ENCODE measurements at regions not wholly inside any gene's neighbourhood (a gene's known extent, or its start where the extent isn't known, plus 50 kb on each side); places are given as distances from the start of the nearest gene placed in this dataset.

DNA sequence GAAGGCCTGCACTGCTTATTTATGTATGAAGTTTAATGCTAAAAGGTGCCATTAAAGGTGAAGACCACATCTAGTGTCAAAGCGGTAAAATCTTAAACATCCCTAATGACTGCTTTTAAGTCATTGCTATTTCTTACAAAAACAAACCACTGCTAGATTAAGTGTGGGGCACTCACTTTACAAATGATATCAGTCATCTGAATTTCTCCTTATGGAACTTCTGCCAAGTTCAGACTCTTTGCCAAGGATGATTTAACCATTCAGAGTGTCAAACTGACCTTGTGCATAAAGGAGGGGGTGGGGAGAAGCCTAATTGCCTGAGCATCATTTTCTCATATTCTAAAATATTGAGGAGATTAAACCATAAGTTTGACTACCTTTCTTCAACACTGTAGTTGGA lies 271.5 kb downstream of the TGFB2 start:
- TF ChIP-seq, protein P1, sequence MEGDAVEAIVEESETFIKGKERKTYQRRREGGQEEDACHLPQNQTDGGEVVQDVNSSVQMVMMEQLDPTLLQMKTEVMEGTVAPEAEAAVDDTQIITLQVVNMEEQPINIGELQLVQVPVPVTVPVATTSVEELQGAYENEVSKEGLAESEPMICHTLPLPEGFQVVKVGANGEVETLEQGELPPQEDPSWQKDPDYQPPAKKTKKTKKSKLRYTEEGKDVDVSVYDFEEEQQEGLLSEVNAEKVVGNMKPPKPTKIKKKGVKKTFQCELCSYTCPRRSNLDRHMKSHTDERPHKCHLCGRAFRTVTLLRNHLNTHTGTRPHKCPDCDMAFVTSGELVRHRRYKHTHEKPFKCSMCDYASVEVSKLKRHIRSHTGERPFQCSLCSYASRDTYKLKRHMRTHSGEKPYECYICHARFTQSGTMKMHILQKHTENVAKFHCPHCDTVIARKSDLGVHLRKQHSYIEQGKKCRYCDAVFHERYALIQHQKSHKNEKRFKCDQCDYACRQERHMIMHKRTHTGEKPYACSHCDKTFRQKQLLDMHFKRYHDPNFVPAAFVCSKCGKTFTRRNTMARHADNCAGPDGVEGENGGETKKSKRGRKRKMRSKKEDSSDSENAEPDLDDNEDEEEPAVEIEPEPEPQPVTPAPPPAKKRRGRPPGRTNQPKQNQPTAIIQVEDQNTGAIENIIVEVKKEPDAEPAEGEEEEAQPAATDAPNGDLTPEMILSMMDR (IDR thresholded peaks at IDR 0.05): no peak
- TF ChIP-seq POLR2A (IDR thresholded peaks at IDR 0.05) (no peak), EP300 (IDR thresholded peaks at IDR 0.05) (no peak), POLR2AphosphoS5 (IDR thresholded peaks at IDR 0.05) (no peak)

Data from upper lobe of left lung (tissue), 4 donors.